ENCODE measurements at regions not wholly inside any gene's neighbourhood (a gene's known extent, or its start where the extent isn't known, plus 50 kb on each side); places are given as distances from the start of the nearest gene placed in this dataset.

GRCh38 chr14:55734731-55735130 lies 154.7 kb downstream of the KTN1 start:
- no peak for DNase-seq

GRCh38 chr14:55739967-55740648 lies 160.1 kb downstream of the KTN1 start:
- no peak for DNase-seq

- DNase-seq, result no peak
Observed at GRCh38 chr14:55740649-55740989, 160.6 kb downstream of the KTN1 start.

- DNase-seq, result no peak
Observed at GRCh38 chr14:55741240-55741639, 161.2 kb downstream of the KTN1 start.

GRCh38 chr14:55743551-55743950 lies 163.5 kb downstream of the KTN1 start:
- no peak for DNase-seq

GRCh38 chr14:55744321-55744720 lies 164.3 kb downstream of the KTN1 start:
- no peak for DNase-seq

- DNase-seq, result no peak
Observed at GRCh38 chr14:55745906-55746305, 165.9 kb downstream of the KTN1 start.

GRCh38 chr14:55746558-55746957 lies 166.6 kb downstream of the KTN1 start:
- DNase-seq, result no peak

GRCh38 chr14:55747186-55747585 lies 167.2 kb downstream of the KTN1 start:
- no peak for DNase-seq

- no peak for DNase-seq
Observed at GRCh38 chr14:55749201-55749812, 169.3 kb downstream of the KTN1 start.

GRCh38 chr14:55749946-55750345 lies 169.9 kb downstream of the KTN1 start:
- DNase-seq, result no peak

GRCh38 chr14:55752580-55753390 lies 172.8 kb downstream of the KTN1 start:
- DNase-seq, result peak; percentile 11

- no peak for DNase-seq
Observed at GRCh38 chr14:55754471-55754870, 174.5 kb downstream of the KTN1 start.

- no peak for DNase-seq
Observed at GRCh38 chr14:55754871-55755270, 174.9 kb downstream of the KTN1 start.

GRCh38 chr14:55756078-55756477 lies 176.1 kb downstream of the KTN1 start:
- DNase-seq, result no peak

- no peak for DNase-seq
Observed at GRCh38 chr14:55756557-55756956, 176.6 kb downstream of the KTN1 start.

GRCh38 chr14:55758796-55759195 lies 178.8 kb downstream of the KTN1 start:
- DNase-seq, result no peak

- DNase-seq, result no peak
Observed at GRCh38 chr14:55760789-55761566, 181.0 kb downstream of the KTN1 start.

- DNase-seq, result no peak
Observed at GRCh38 chr14:55761651-55762050, 181.6 kb downstream of the KTN1 start.

- no peak for DNase-seq
Observed at GRCh38 chr14:55762595-55763232, 182.7 kb downstream of the KTN1 start.

- no peak for DNase-seq
Observed at GRCh38 chr14:55764784-55765183, 184.8 kb downstream of the KTN1 start.

GRCh38 chr14:55766071-55766470 lies 186.1 kb downstream of the KTN1 start:
- DNase-seq, result no peak

GRCh38 chr14:55767286-55767685 lies 187.3 kb downstream of the KTN1 start:
- no peak for DNase-seq

Measured in NCI-H1417 treated with DMSO at 0.1 percent for 48 hours (cell line).